ENCODE measurements at regions not wholly inside any gene's neighbourhood (a gene's known extent, or its start where the extent isn't known, plus 50 kb on each side); places are given as distances from the start of the nearest gene placed in this dataset.
A peak's percentile ranks its signal among the peaks of the same experiment; 100 is the strongest.

DNA sequence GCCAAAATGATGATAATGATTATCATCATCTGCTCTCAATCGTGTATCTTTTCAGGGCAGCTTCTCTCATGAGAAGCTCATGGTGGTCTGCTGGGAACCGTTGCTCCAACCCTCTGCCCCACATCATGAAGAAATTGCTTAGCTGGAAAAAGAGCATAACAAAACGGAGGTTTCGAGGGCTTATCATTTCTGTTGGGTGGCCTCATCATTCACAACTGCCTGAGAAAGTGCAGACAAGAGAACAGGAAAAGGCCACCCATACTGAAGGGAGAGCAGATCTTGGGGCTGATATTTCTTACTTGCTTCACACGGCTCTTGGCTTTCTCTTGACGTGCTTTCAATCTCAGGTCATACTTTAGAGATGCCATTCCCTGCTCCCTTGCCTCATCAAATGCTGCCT lies 471.6 kb downstream of the CD83 start:
- Histone ChIP-seq H3K36me3 (no peaks in the 10 kb centered on the region), H3K4me3 (no peak overlapping the region), H3K27me3 (no peaks in the 10 kb centered on the region), H3K9me3 (no peaks in the 10 kb centered on the region), H3K4me1 (peaks cover 0 to 4% of the 10 kb centered on the region in 2 donors), H3K27ac (no peak overlapping the region)
- no peak for DNase-seq (ENCODE audit: low spot score)
- no peak for TF ChIP-seq CTCF (IDR thresholded peaks at IDR 0.05)

DNA sequence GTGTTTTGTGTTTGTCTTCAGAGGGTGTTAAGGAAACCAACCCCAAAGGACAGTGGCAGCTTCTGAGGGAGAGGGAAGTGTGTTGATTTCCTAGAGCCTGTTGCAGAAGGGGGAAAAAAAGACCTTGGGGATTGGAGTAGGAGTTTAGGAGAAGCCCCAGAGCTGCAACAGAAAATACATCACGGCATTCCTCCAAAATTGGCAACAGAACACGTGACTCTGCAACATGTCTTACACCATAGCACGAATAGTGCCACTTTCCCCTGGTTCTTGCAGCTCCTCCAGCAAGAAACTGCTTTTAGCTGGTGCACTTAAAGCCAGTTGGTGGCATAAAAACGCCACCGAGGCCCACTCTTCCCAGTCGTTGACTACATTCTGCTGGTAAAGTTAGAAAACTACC lies 473.0 kb downstream of the CD83 start:
- Histone ChIP-seq H3K4me1 (peaks cover 0 to 4% of the 10 kb centered on the region in 2 donors), H3K36me3 (no peaks in the 10 kb centered on the region), H3K4me3 (no peak overlapping the region), H3K27ac (no peak overlapping the region), H3K27me3 (no peaks in the 10 kb centered on the region), H3K9me3 (no peaks in the 10 kb centered on the region)
- no peak for TF ChIP-seq CTCF (IDR thresholded peaks at IDR 0.05)
- DNase-seq (ENCODE audit: low spot score), result no peak

DNA sequence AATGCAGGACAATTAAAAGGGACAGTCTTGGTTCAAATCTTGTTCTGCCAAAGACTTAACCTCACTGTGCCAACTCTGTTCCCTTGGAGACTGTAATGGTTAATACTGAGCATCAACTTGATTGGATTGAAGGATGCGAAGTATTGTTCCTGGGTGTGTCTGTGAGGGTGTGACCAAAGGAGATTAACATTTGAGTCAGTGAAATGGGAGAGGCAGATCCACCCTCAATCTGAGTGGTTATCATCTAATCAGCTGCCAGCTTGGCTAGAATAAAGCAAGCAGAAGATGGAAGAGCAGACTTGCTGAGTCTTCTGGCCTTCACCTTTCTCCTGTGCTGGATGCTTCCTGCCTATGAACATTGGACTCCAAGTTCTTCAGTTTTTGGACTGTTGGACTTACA lies 474.4 kb downstream of the CD83 start:
- no peaks in the 10 kb centered on the region for H3K4me1 ChIP-seq
- no peaks in the 10 kb centered on the region for H3K36me3 ChIP-seq

GRCh38 chr6:14593286-14593685 lies 475.7 kb downstream of the CD83 start:
- Histone ChIP-seq H3K4me1 (no peaks in the 10 kb centered on the region), H3K27me3 (no peaks in the 10 kb centered on the region)
- DNase-seq (ENCODE audit: low spot score), result no peak

More for the DNA sequence above, 474.4 kb downstream of the CD83 start:
- no peak overlapping the region for H3K4me3 ChIP-seq
- H3K27ac ChIP-seq, result no peak overlapping the region
- H3K9me3 ChIP-seq, result peaks cover 0 to 5% of the 10 kb centered on the region in 2 donors
- no peaks in the 10 kb centered on the region for H3K27me3 ChIP-seq
- DNase-seq (ENCODE audit: low spot score), result no peak
- TF ChIP-seq CTCF (IDR thresholded peaks at IDR 0.05), result no peak

DNA sequence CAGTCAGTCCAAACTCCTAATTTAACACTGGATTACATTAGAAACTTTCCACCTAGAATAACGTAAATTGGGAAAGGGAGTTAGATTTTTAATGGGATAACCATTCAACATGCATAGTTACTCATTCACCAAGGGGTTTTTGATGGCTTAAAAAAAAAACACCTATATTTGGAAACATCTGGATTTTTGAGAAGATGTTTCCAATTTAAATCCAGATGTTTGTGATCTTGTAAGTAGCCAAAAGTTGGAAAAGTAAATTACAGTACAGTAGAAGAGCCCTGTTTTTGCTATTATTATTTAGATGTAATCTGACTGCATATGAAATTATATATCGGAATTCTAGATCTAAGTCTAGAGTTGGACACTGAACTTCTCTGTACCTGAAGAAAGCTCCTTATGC lies 478.2 kb downstream of the CD83 start:
- Histone ChIP-seq H3K27me3 (no peaks in the 10 kb centered on the region), H3K4me3 (no peak overlapping the region), H3K9me3 (peaks cover 0 to 5% of the 10 kb centered on the region in 2 donors), H3K4me1 (no peaks in the 10 kb centered on the region), H3K36me3 (no peaks in the 10 kb centered on the region), H3K27ac (no peak overlapping the region)
- DNase-seq (ENCODE audit: low spot score), result no peak
- no peak for TF ChIP-seq CTCF (IDR thresholded peaks at IDR 0.05)

More at GRCh38 chr6:14593286-14593685, 475.7 kb downstream of the CD83 start:
- Histone ChIP-seq H3K36me3 (no peaks in the 10 kb centered on the region), H3K4me3 (no peak overlapping the region), H3K27ac (no peak overlapping the region), H3K9me3 (peaks cover 0 to 5% of the 10 kb centered on the region in 2 donors)
- no peak for TF ChIP-seq CTCF (IDR thresholded peaks at IDR 0.05)

DNA sequence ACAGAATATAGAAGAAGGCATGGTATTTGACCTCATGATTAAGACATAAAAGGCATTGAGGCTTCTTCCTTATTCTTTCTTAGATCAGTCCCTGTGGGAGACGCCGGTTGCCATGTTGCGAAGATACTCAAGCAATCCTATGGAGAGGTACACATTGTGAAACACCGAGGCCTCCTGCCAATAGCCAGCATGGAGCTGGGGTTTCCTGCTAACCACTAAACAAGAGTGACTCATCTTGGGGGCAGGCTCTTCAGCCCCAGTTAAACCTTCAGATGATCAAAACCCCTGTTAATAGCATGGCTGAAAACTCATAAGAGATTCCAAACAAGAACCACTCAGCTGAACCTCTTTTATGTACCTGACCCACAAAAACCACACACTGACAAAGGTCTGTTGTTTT lies 478.8 kb downstream of the CD83 start:
- no peak for TF ChIP-seq CTCF (IDR thresholded peaks at IDR 0.05)
- Histone ChIP-seq H3K27me3 (no peaks in the 10 kb centered on the region), H3K4me3 (no peak overlapping the region), H3K27ac (no peak overlapping the region), H3K36me3 (no peaks in the 10 kb centered on the region), H3K4me1 (no peaks in the 10 kb centered on the region), H3K9me3 (peaks cover 0 to 5% of the 10 kb centered on the region in 2 donors)
- peak; percentile 76 for DNase-seq (ENCODE audit: low spot score)

Data from right atrium auricular region (tissue), 2 donors.